ENCODE measurements at regions not wholly inside any gene's neighbourhood (a gene's known extent, or its start where the extent isn't known, plus 50 kb on each side); places are given as distances from the start of the nearest gene placed in this dataset.

DNA sequence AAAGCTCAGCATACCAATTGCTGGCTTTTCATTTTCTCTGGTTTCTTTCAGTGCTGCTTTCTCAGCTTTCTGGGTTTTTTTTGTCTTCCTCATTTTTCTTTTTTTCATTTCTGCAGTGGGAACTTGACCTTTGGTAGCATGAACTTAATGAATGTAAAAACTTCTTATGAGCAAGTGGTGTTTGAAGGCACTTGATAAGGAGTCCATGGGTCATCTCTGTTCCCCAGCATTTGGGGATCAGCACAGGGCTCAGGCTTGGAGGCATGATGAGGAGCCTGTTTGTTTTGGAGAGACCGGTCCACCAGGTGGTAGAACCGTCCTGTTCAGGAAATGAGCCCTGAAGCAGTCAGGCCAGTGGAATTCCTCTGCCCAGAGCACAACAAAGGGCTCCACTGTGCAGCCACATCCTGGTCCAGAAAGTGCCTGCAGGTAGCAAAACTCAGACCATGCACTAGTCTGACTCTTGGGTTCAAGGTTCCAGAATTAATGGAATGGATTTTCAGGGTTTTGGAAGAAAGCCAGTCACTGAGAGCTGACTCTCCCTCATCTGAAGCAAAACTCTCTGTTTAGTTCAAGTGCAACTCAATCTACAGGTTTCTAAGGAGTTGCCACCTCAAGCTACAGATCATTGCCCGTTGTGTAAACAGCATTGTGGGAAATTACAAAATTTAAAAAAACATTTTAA, 52.3 kb upstream of the ADGRF1 start (continued):
- TF ChIP-seq, protein P1, sequence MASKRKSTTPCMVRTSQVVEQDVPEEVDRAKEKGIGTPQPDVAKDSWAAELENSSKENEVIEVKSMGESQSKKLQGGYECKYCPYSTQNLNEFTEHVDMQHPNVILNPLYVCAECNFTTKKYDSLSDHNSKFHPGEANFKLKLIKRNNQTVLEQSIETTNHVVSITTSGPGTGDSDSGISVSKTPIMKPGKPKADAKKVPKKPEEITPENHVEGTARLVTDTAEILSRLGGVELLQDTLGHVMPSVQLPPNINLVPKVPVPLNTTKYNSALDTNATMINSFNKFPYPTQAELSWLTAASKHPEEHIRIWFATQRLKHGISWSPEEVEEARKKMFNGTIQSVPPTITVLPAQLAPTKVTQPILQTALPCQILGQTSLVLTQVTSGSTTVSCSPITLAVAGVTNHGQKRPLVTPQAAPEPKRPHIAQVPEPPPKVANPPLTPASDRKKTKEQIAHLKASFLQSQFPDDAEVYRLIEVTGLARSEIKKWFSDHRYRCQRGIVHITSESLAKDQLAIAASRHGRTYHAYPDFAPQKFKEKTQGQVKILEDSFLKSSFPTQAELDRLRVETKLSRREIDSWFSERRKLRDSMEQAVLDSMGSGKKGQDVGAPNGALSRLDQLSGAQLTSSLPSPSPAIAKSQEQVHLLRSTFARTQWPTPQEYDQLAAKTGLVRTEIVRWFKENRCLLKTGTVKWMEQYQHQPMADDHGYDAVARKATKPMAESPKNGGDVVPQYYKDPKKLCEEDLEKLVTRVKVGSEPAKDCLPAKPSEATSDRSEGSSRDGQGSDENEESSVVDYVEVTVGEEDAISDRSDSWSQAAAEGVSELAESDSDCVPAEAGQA (IDR thresholded peaks at IDR 0.05; ENCODE audit: low read depth): no peak
- TF ChIP-seq, protein P1 (CRISPR knock-in tag; IDR thresholded peaks at IDR 0.05; ENCODE audit: borderline replicate concordance): peak; percentile 23; the same call in 1 of the 2 replicates
- TF ChIP-seq NR2C2 (CRISPR knock-in tag; IDR thresholded peaks at IDR 0.05; ENCODE audit: borderline replicate concordance) (peak; percentile 56; the same call in 1 of the 2 replicates), ARID4A (CRISPR knock-in tag; IDR thresholded peaks at IDR 0.05; ENCODE audit: borderline replicate concordance) (peak; percentile 31; the same call in 1 of the 2 replicates), JARID2 (CRISPR knock-in tag; IDR thresholded peaks at IDR 0.05; ENCODE audit: insufficient replicate concordance) (peak; percentile 26), ZSCAN31 (CRISPR knock-in tag; IDR thresholded peaks at IDR 0.05; ENCODE audit: low read depth) (peak; percentile 90), KLF6 (CRISPR knock-in tag; IDR thresholded peaks at IDR 0.05) (0 out of 2 replicates have a peak, but pooled peaks have one; percentile 38), ARNTL (CRISPR knock-in tag; IDR thresholded peaks at IDR 0.05) (peak; percentile 70; the same call in 1 of the 2 replicates), ATF1 (CRISPR knock-in tag; IDR thresholded peaks at IDR 0.05) (0 out of 2 replicates have a peak, but pooled peaks have one; percentile 51), TEAD3 (CRISPR knock-in tag; optimal IDR thresholded peaks at IDR 0.05; ENCODE audit: borderline replicate concordance) (peak; percentile 96), FOSL2 (CRISPR knock-in tag; IDR thresholded peaks at IDR 0.05) (peak; percentile 82), SP5 (CRISPR knock-in tag; IDR thresholded peaks at IDR 0.05; ENCODE audit: borderline replicate concordance, low read depth) (0 out of 2 replicates have a peak, but pooled peaks have one; percentile 47), ZGPAT (CRISPR knock-in tag; IDR thresholded peaks at IDR 0.05) (peak; percentile 88)
- TF ChIP-seq, protein P2, sequence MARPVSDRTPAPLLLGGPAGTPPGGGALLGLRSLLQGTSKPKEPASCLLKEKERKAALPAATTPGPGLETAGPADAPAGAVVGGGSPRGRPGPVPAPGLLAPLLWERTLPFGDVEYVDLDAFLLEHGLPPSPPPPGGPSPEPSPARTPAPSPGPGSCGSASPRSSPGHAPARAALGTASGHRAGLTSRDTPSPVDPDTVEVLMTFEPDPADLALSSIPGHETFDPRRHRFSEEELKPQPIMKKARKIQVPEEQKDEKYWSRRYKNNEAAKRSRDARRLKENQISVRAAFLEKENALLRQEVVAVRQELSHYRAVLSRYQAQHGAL (CRISPR knock-in tag; IDR thresholded peaks at IDR 0.05; ENCODE audit: not compliant biosample characterization): no peak
